ENCODE measurements at regions not wholly inside any gene's neighbourhood (a gene's known extent, or its start where the extent isn't known, plus 50 kb on each side); places are given as distances from the start of the nearest gene placed in this dataset.
"Not testable (repeated sequence)": the region's sequence is repeated elsewhere in the genome, so short reads cannot be mapped to it uniquely, and the experiment has no call there.

GRCh38 chr2:175844169-175844568 is 157.9 kb downstream of the LNPK start:
- POLR2A ChIA-PET, result no interaction called here

GRCh38 chr2:175843625-175844024 is 158.4 kb downstream of the LNPK start:
- ChIA-PET POLR2A (no interaction called here), CTCF (interaction anchor here (0.9 kb wide), 1 partner anchor 11 kb away, joined by 3 read pairs; no protein-coding TSS in a partner anchor)
- no peak for DNase-seq
- Mint-ChIP-seq H3K4me3 (no peak overlapping the region), H3K4me1 (no peaks in the 10 kb centered on the region), H3K27me3 (peaks cover 4% of the 10 kb centered on the region), H3K36me3 (ENCODE audit: low read depth) (no peaks in the 10 kb centered on the region), H3K27ac (no peak overlapping the region), H3K9me3 (no peaks in the 10 kb centered on the region)

More at GRCh38 chr2:175844169-175844568, 157.9 kb downstream of the LNPK start:
- H3K36me3 Mint-ChIP-seq (ENCODE audit: low read depth), result no peaks in the 10 kb centered on the region
- no peaks in the 10 kb centered on the region for H3K4me1 Mint-ChIP-seq
- no peaks in the 10 kb centered on the region for H3K9me3 Mint-ChIP-seq
- no peak overlapping the region for H3K27ac Mint-ChIP-seq
- H3K4me3 Mint-ChIP-seq, result no peak overlapping the region
- H3K27me3 Mint-ChIP-seq, result peaks cover 4% of the 10 kb centered on the region
- CTCF ChIA-PET, result interaction anchor here (0.9 kb wide), 1 partner anchor 10 kb away, joined by 3 read pairs; no protein-coding TSS in a partner anchor
- no peak for DNase-seq

GRCh38 chr2:175842996-175843395 is 159.1 kb downstream of the LNPK start:
- ChIA-PET POLR2A (no interaction called here), CTCF (no interaction called here)
- H3K4me3 Mint-ChIP-seq, result no peak overlapping the region
- H3K27ac Mint-ChIP-seq, result no peak overlapping the region
- no peaks in the 10 kb centered on the region for H3K36me3 Mint-ChIP-seq (ENCODE audit: low read depth)
- H3K9me3 Mint-ChIP-seq, result no peaks in the 10 kb centered on the region
- no peak for DNase-seq
- H3K4me1 Mint-ChIP-seq, result no peaks in the 10 kb centered on the region
- peaks cover 4% of the 10 kb centered on the region for H3K27me3 Mint-ChIP-seq

- H3K27ac Mint-ChIP-seq; POLR2A ChIA-PET; H3K4me1 Mint-ChIP-seq; CTCF ChIA-PET; H3K27me3 Mint-ChIP-seq; H3K4me3 Mint-ChIP-seq; H3K9me3 Mint-ChIP-seq; DNase-seq; H3K36me3 Mint-ChIP-seq (ENCODE audit: low read depth): not testable (repeated sequence)
Observed at GRCh38 chr2:175840765-175841164, 161.3 kb downstream of the LNPK start.

GRCh38 chr2:175840256-175840655 is 161.8 kb downstream of the LNPK start:
- DNase-seq, result no peak
- H3K36me3 Mint-ChIP-seq (ENCODE audit: low read depth), result no peaks in the 10 kb centered on the region
- POLR2A ChIA-PET, result no interaction called here
- H3K27me3 Mint-ChIP-seq, result peaks cover 4% of the 10 kb centered on the region
- H3K4me1 Mint-ChIP-seq, result no peaks in the 10 kb centered on the region
- CTCF ChIA-PET, result no interaction called here
- H3K4me3 Mint-ChIP-seq, result no peak overlapping the region
- no peak overlapping the region for H3K27ac Mint-ChIP-seq
- no peaks in the 10 kb centered on the region for H3K9me3 Mint-ChIP-seq

GRCh38 chr2:175838979-175839378 is 163.1 kb downstream of the LNPK start:
- CTCF ChIA-PET, result no interaction called here
- no peak overlapping the region for H3K4me3 Mint-ChIP-seq

GRCh38 chr2:175837046-175837445 is 165.0 kb downstream of the LNPK start:
- POLR2A ChIA-PET, result no interaction called here
- H3K27ac Mint-ChIP-seq, result no peak overlapping the region
- H3K27me3 Mint-ChIP-seq, result peaks cover 10% of the 10 kb centered on the region
- no peaks in the 10 kb centered on the region for H3K4me1 Mint-ChIP-seq
- no peak for DNase-seq
- CTCF ChIA-PET, result no interaction called here
- H3K36me3 Mint-ChIP-seq (ENCODE audit: low read depth), result no peaks in the 10 kb centered on the region
- H3K4me3 Mint-ChIP-seq, result no peak overlapping the region
- H3K9me3 Mint-ChIP-seq, result no peaks in the 10 kb centered on the region

More at GRCh38 chr2:175838979-175839378, 163.1 kb downstream of the LNPK start:
- Mint-ChIP-seq H3K27me3 (peaks cover 6% of the 10 kb centered on the region), H3K27ac (no peak overlapping the region), H3K4me1 (no peaks in the 10 kb centered on the region), H3K9me3 (no peaks in the 10 kb centered on the region), H3K36me3 (ENCODE audit: low read depth) (no peaks in the 10 kb centered on the region)
- DNase-seq, result no peak
- POLR2A ChIA-PET, result interaction anchor here (0.6 kb wide), 1 partner anchor 292 kb away, joined by 4 read pairs; no protein-coding TSS in a partner anchor

- CTCF ChIA-PET, result no interaction called here
- no peak for DNase-seq
- Mint-ChIP-seq H3K27me3 (peaks cover 14% of the 10 kb centered on the region), H3K4me1 (no peaks in the 10 kb centered on the region), H3K27ac (no peak overlapping the region), H3K4me3 (no peak overlapping the region), H3K9me3 (no peaks in the 10 kb centered on the region), H3K36me3 (ENCODE audit: low read depth) (no peaks in the 10 kb centered on the region)
- POLR2A ChIA-PET, result no interaction called here
Observed at GRCh38 chr2:175836361-175836760, 165.7 kb downstream of the LNPK start.

GRCh38 chr2:175834477-175834876 is 167.6 kb downstream of the LNPK start:
- no peak overlapping the region for H3K4me3 Mint-ChIP-seq
- no peaks in the 10 kb centered on the region for H3K9me3 Mint-ChIP-seq
- no peaks in the 10 kb centered on the region for H3K36me3 Mint-ChIP-seq (ENCODE audit: low read depth)
- no peaks in the 10 kb centered on the region for H3K4me1 Mint-ChIP-seq
- ChIA-PET POLR2A (no interaction called here), CTCF (no interaction called here)
- no peak overlapping the region for H3K27ac Mint-ChIP-seq
- no peak for DNase-seq
- peaks cover 11% of the 10 kb centered on the region for H3K27me3 Mint-ChIP-seq

GRCh38 chr2:175832866-175833265 is 169.2 kb downstream of the LNPK start:
- Mint-ChIP-seq H3K27ac (no peak overlapping the region), H3K27me3 (peaks cover 17% of the 10 kb centered on the region), H3K4me1 (no peaks in the 10 kb centered on the region), H3K9me3 (no peaks in the 10 kb centered on the region), H3K4me3 (no peak overlapping the region), H3K36me3 (ENCODE audit: low read depth) (no peaks in the 10 kb centered on the region)
- ChIA-PET POLR2A (no interaction called here), CTCF (no interaction called here)
- no peak for DNase-seq

- peaks cover 17% of the 10 kb centered on the region for H3K27me3 Mint-ChIP-seq
- H3K9me3 Mint-ChIP-seq, result no peaks in the 10 kb centered on the region
- H3K4me3 Mint-ChIP-seq, result no peak overlapping the region
- ChIA-PET CTCF (no interaction called here), POLR2A (no interaction called here)
- no peaks in the 10 kb centered on the region for H3K36me3 Mint-ChIP-seq (ENCODE audit: low read depth)
- DNase-seq, result no peak
- no peak overlapping the region for H3K27ac Mint-ChIP-seq
- H3K4me1 Mint-ChIP-seq, result no peaks in the 10 kb centered on the region
Observed at GRCh38 chr2:175829741-175830140, 172.3 kb downstream of the LNPK start.

GRCh38 chr2:175827856-175828255 is 174.2 kb downstream of the LNPK start:
- peaks cover 15% of the 10 kb centered on the region for H3K27me3 Mint-ChIP-seq
- no peaks in the 10 kb centered on the region for H3K9me3 Mint-ChIP-seq
- ChIA-PET CTCF (interaction anchor here (0.6 kb wide), 1 partner anchor 10 kb away, joined by 4 read pairs; no protein-coding TSS in a partner anchor), POLR2A (no interaction called here)
- no peak overlapping the region for H3K4me3 Mint-ChIP-seq
- H3K27ac Mint-ChIP-seq, result no peak overlapping the region
- DNase-seq, result no peak
- H3K4me1 Mint-ChIP-seq, result no peaks in the 10 kb centered on the region
- no peaks in the 10 kb centered on the region for H3K36me3 Mint-ChIP-seq (ENCODE audit: low read depth)

GRCh38 chr2:175824243-175824642 is 177.8 kb downstream of the LNPK start:
- ChIA-PET CTCF (interaction anchor here (0.6 kb wide), 1 partner anchor 489 kb away, joined by 3 read pairs; no protein-coding TSS in a partner anchor), POLR2A (no interaction called here)
- H3K4me3 Mint-ChIP-seq, result no peak overlapping the region
- no peaks in the 10 kb centered on the region for H3K4me1 Mint-ChIP-seq
- H3K27ac Mint-ChIP-seq, result no peak overlapping the region
- no peak for DNase-seq
- no peaks in the 10 kb centered on the region for H3K9me3 Mint-ChIP-seq
- peaks cover 10% of the 10 kb centered on the region for H3K27me3 Mint-ChIP-seq
- no peaks in the 10 kb centered on the region for H3K36me3 Mint-ChIP-seq (ENCODE audit: low read depth)

GRCh38 chr2:175823707-175824073 is 178.4 kb downstream of the LNPK start:
- no peaks in the 10 kb centered on the region for H3K9me3 Mint-ChIP-seq
- H3K4me3 Mint-ChIP-seq, result no peak overlapping the region
- ChIA-PET POLR2A (no interaction called here), CTCF (interaction anchor here (0.6 kb wide), 1 partner anchor 489 kb away, joined by 3 read pairs; no protein-coding TSS in a partner anchor)
- H3K36me3 Mint-ChIP-seq (ENCODE audit: low read depth), result no peaks in the 10 kb centered on the region
- DNase-seq, result no peak
- no peaks in the 10 kb centered on the region for H3K4me1 Mint-ChIP-seq
- no peak overlapping the region for H3K27ac Mint-ChIP-seq
- H3K27me3 Mint-ChIP-seq, result peaks cover 12% of the 10 kb centered on the region

All from activated CD4-positive, alpha-beta T cell treated with anti-CD3 and anti-CD28 coated beads, Interleukin-2, amount 10 ng/mL, durations not matched to agents 7 days and 5 days (primary cell).